Esophagus (tissue), 2 donors: ENCODE measurements at regions not wholly inside any gene's neighbourhood (a gene's known extent, or its start where the extent isn't known, plus 50 kb on each side); places are given as distances from the start of the nearest gene placed in this dataset.
A peak's percentile ranks its signal among the peaks of the same experiment; 100 is the strongest.
"Not testable (repeated sequence)": the region's sequence is repeated elsewhere in the genome, so short reads cannot be mapped to it uniquely, and the experiment has no call there.

Experiments
- H3K27ac ChIP-seq, 2 donors: one replicate each; pipeline ENCODE4 v1.5.1; 2013; ENCODE audit warnings: low read depth in 2 of 2, mild to moderate bottlenecking in 2 of 2, inconsistent platforms in 1 of 2, low read length in 1 of 2, moderate library complexity in 1 of 2
- H3K27me3 ChIP-seq, 2 donors: one replicate each; pipeline ENCODE4 v1.6.1; 2013; ENCODE audit warnings: low read length in 2 of 2, control low read depth in 1 of 2, mild to moderate bottlenecking in 1 of 2; ENCODE audit not compliant: insufficient read depth in 2 of 2, control insufficient read depth in 1 of 2
- H3K36me3 ChIP-seq, 2 donors: one replicate each; pipeline ENCODE4 v1.6.1; 2013; ENCODE audit warnings: low read length in 1 of 2; ENCODE audit not compliant: control insufficient read depth in 2 of 2, insufficient read depth in 2 of 2
- H3K4me1 ChIP-seq, 2 donors: one replicate each; pipeline ENCODE4 v1.6.1; 2013; ENCODE audit warnings: low read length in 1 of 2; ENCODE audit not compliant: control insufficient read depth in 2 of 2, insufficient read depth in 2 of 2
- H3K4me3 ChIP-seq, 2 donors: one replicate each; pipeline ENCODE4 v1.5.1; 2013; ENCODE audit warnings: low read length in 2 of 2, mild to moderate bottlenecking in 2 of 2, low read depth in 1 of 2, moderate library complexity in 1 of 2
- H3K9me3 ChIP-seq, 2 donors: one replicate each; pipeline ENCODE4 v1.6.1; 2013; ENCODE audit warnings: mild to moderate bottlenecking in 2 of 2, low read depth in 1 of 2, low read length in 1 of 2, moderate library complexity in 1 of 2; ENCODE audit not compliant: control insufficient read depth in 2 of 2, insufficient read depth in 1 of 2
- WGBS, 2 donors: extraction: QIAGEN DNeasy Blood & Tissue Kit; methylation state at CpG; one replicate each; pipeline ENCODE4 v1.1.7; 2013; 5-methylcytosine and 5-hydroxymethylcytosine counted together
- donor health status: healthy with polysubstance abuse.
- donor health status: Bipolar disorder and iron deficiency.

- not testable (repeated sequence) for H3K27ac ChIP-seq, H3K27me3 ChIP-seq, H3K36me3 ChIP-seq, H3K4me3 ChIP-seq, H3K9me3 ChIP-seq, H3K4me1 ChIP-seq
- WGBS, 2 donors: 74 to 80% methylated on average over 12 to 14 of the region's 14 CpGs
Measured at GRCh38 chr13:85123501-85123900, 675.7 kb downstream of the SLITRK6 start.

- no peaks in the 10 kb centered on the region for H3K36me3 ChIP-seq
- H3K27ac ChIP-seq: peak overlapping the region in 1 of 2 donors; percentile 44
- peaks cover 0 to 5% of the 10 kb centered on the region in 2 donors for H3K4me1 ChIP-seq
- 62% methylated on average over 3 of the region's 3 CpGs for WGBS, 2 donors
- no peak overlapping the region for H3K4me3 ChIP-seq
- no peaks in the 10 kb centered on the region for H3K27me3 ChIP-seq
- peaks cover 0 to 2% of the 10 kb centered on the region in 2 donors for H3K9me3 ChIP-seq
Measured at GRCh38 chr13:85108356-85108755, 690.9 kb downstream of the SLITRK6 start.

- H3K9me3 ChIP-seq: no peaks in the 10 kb centered on the region
- WGBS, 2 donors: 94 to 96% methylated on average over 3 of the region's 3 CpGs
- H3K4me3 ChIP-seq: no peak overlapping the region
- H3K27ac ChIP-seq: no peak overlapping the region
- H3K4me1 ChIP-seq: no peaks in the 10 kb centered on the region
- H3K27me3 ChIP-seq: no peaks in the 10 kb centered on the region
- no peaks in the 10 kb centered on the region for H3K36me3 ChIP-seq
Measured at GRCh38 chr13:85099245-85099644, 700.0 kb downstream of the SLITRK6 start.

GRCh38 chr13:85095418-85096272 is 703.6 kb downstream of the SLITRK6 start:
- Histone ChIP-seq H3K9me3 (no peaks in the 10 kb centered on the region), H3K4me3 (no peak overlapping the region), H3K4me1 (no peaks in the 10 kb centered on the region), H3K27ac (no peak overlapping the region), H3K27me3 (no peaks in the 10 kb centered on the region), H3K36me3 (no peaks in the 10 kb centered on the region)
- WGBS, 2 donors: 74 to 80% methylated on average over 4 of the region's 4 CpGs

- Histone ChIP-seq H3K9me3 (no peaks in the 10 kb centered on the region), H3K36me3 (no peaks in the 10 kb centered on the region), H3K27me3 (no peaks in the 10 kb centered on the region), H3K4me1 (no peaks in the 10 kb centered on the region), H3K27ac (no peak overlapping the region), H3K4me3 (no peak overlapping the region)
- 56 to 76% methylated on average over 5 of the region's 5 CpGs for WGBS, 2 donors
Measured at GRCh38 chr13:85093808-85094207, 705.4 kb downstream of the SLITRK6 start.

GRCh38 chr13:85091631-85092234 is 707.5 kb downstream of the SLITRK6 start:
- H3K27ac ChIP-seq: no peak overlapping the region
- no peaks in the 10 kb centered on the region for H3K36me3 ChIP-seq
- H3K4me3 ChIP-seq: no peak overlapping the region
- 63 to 67% methylated on average over 5 of the region's 5 CpGs for WGBS, 2 donors
- no peaks in the 10 kb centered on the region for H3K4me1 ChIP-seq
- H3K27me3 ChIP-seq: no peaks in the 10 kb centered on the region
- H3K9me3 ChIP-seq: no peaks in the 10 kb centered on the region

GRCh38 chr13:85089186-85089585 is 710.0 kb downstream of the SLITRK6 start:
- Histone ChIP-seq H3K36me3 (no peaks in the 10 kb centered on the region), H3K4me1 (no peaks in the 10 kb centered on the region), H3K27ac (no peak overlapping the region), H3K4me3 (no peak overlapping the region), H3K9me3 (no peaks in the 10 kb centered on the region), H3K27me3 (no peaks in the 10 kb centered on the region)
- 88 to 92% methylated on average over 2 of the region's 2 CpGs for WGBS, 2 donors

GRCh38 chr13:85080691-85081090 is 718.5 kb downstream of the SLITRK6 start:
- 84 to 89% methylated on average over 1 of the region's 1 CpG for whole genome bisulfite sequencing, 2 donors
- H3K4me3 ChIP-seq: no peak overlapping the region
- H3K4me1 ChIP-seq: no peaks in the 10 kb centered on the region
- no peaks in the 10 kb centered on the region for H3K36me3 ChIP-seq
- no peaks in the 10 kb centered on the region for H3K27me3 ChIP-seq
- no peak overlapping the region for H3K27ac ChIP-seq
- no peaks in the 10 kb centered on the region for H3K9me3 ChIP-seq

GRCh38 chr13:85076343-85076742 is 722.9 kb downstream of the SLITRK6 start:
- no peak overlapping the region for H3K4me3 ChIP-seq
- H3K27me3 ChIP-seq: no peaks in the 10 kb centered on the region
- no peaks in the 10 kb centered on the region for H3K4me1 ChIP-seq
- no peaks in the 10 kb centered on the region for H3K9me3 ChIP-seq
- 45 to 49% methylated on average over 1 of the region's 1 CpG for WGBS, 2 donors
- no peaks in the 10 kb centered on the region for H3K36me3 ChIP-seq
- H3K27ac ChIP-seq: no peak overlapping the region
